Vagina (tissue), 2 donors: ENCODE measurements at regions not wholly inside any gene's neighbourhood (a gene's known extent, or its start where the extent isn't known, plus 50 kb on each side); places are given as distances from the start of the nearest gene placed in this dataset.

ENCODE experiments used
- CTCF ChIP-seq, 3 experiments: fragments of 450-650 bp in 2 of 3; fragments of 200-600 bp in 1 of 3; sonication (generic) in 1 of 3; IDR thresholded peaks; one replicate each; pipeline ENCODE4 v1.5.1; 2017 to 2019; ENCODE audit warnings: antibody characterized with exemption in 3 of 3, mild to moderate bottlenecking in 2 of 3, moderate library complexity in 2 of 3
- POLR2A ChIP-seq, 2 donors: fragments of 450-650 bp; IDR thresholded peaks; one replicate each; pipeline ENCODE4 v1.6.1; 2017; ENCODE audit warnings: antibody characterized with exemption in 2 of 2, mild to moderate bottlenecking in 2 of 2, moderate library complexity in 2 of 2
- POLR2AphosphoS5 ChIP-seq, 2 donors: sonication (generic); formaldehyde crosslinking; IDR thresholded peaks; one replicate each; pipeline ENCODE4 v1.9.0; 2017; ENCODE audit warnings: antibody characterized with exemption in 2 of 2, mild to moderate bottlenecking in 2 of 2, low read depth in 1 of 2; ENCODE audit not compliant: insufficient read depth in 1 of 2

DNA sequence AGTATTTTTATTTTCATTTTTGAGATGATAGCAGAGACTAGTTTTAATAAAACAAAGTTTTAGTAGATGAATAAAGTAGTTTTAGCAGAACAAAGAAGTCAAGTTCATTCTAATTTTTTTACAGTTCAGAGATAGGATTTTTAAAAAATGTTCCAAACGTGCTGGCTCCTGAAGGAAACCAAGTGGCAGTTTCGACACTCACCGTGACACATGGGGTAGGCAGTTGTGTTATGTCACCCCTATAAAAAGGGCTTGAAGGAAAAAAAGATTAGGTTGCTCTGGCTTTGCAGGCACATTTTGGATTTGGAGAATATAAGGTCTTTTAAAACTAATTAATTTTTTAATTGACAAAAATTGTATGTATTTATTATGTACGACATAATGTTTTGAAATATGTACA lies 305.2 kb downstream of the NDFIP2 start:
- TF ChIP-seq POLR2AphosphoS5 (IDR thresholded peaks at IDR 0.05; ENCODE audit: insufficient read depth in 1 of 2, low read depth in 1 of 2): no peak
- no peak for TF ChIP-seq CTCF (IDR thresholded peaks at IDR 0.05)
- no peak for TF ChIP-seq POLR2A (IDR thresholded peaks at IDR 0.05)
